Loucy (cell line): ENCODE measurements at regions not wholly inside any gene's neighbourhood (a gene's known extent, or its start where the extent isn't known, plus 50 kb on each side); places are given as distances from the start of the nearest gene placed in this dataset.

Experiments
- H2AFZ ChIP-seq: fragments of 200-600 bp; sonication (generic); 2 replicates; pipeline ENCODE4 v1.6.0; 2016; ENCODE audit warnings: antibody characterized with exemption, mild to moderate bottlenecking, low read length, moderate library complexity
- H3F3A ChIP-seq: fragments of 200-600 bp; 2 replicates; pipeline ENCODE4 v1.6.0; 2016; ENCODE audit warnings: antibody characterized with exemption, low read depth, mild to moderate bottlenecking
- H3K27me3 ChIP-seq: fragments of 200-600 bp; sonication (generic); 2 replicates; pipeline ENCODE4 v1.6.1; 2014; ENCODE audit warnings: low read length, mild to moderate bottlenecking; ENCODE audit not compliant: insufficient read depth, poor library complexity, severe bottlenecking
- H3K36me3 ChIP-seq: fragments of 200-600 bp; sonication (generic); 2 replicates; pipeline ENCODE4 v1.6.1; 2016; ENCODE audit warnings: low read length; ENCODE audit not compliant: insufficient read depth
- H3K4me1 ChIP-seq: fragments of 200-600 bp; sonication (generic); 2 replicates; pipeline ENCODE4 v1.5.1; 2014; ENCODE audit warnings: low read length, mild to moderate bottlenecking; ENCODE audit not compliant: insufficient read depth, poor library complexity, severe bottlenecking
- H3K4me2 ChIP-seq: fragments of 200-600 bp; sonication (generic); 2 replicates; pipeline ENCODE4 v1.6.0; 2014; ENCODE audit warnings: antibody characterized with exemption, low read length, low read depth, mild to moderate bottlenecking; ENCODE audit not compliant: poor library complexity, severe bottlenecking
- H3K4me3 ChIP-seq: fragments of 200-600 bp; sonication (generic); 2 replicates; pipeline ENCODE4 v1.5.1; 2014; ENCODE audit warnings: low read length, mild to moderate bottlenecking, mixed read lengths; ENCODE audit not compliant: poor library complexity, severe bottlenecking
- H3K79me2 ChIP-seq: fragments of 200-600 bp; sonication (generic); 2 replicates; pipeline ENCODE4 v1.6.1; 2014; ENCODE audit warnings: low read length; ENCODE audit not compliant: insufficient read depth
- H3K9ac ChIP-seq: fragments of 200-600 bp; sonication (generic); 2 replicates; pipeline ENCODE4 v1.6.0; 2014; ENCODE audit warnings: mild to moderate bottlenecking, low read depth, low read length, moderate library complexity; ENCODE audit not compliant: poor library complexity, severe bottlenecking
- H3K9me2 ChIP-seq: fragments of 200-600 bp; sonication (generic); replicated peaks from 2 replicates; pipeline ENCODE4 v1.6.1; 2016; ENCODE audit warnings: low read depth, low read length, mixed read lengths
- H3K9me3 ChIP-seq: fragments of 200-600 bp; sonication (generic); 2 replicates; pipeline ENCODE4 v1.6.1; 2014; ENCODE audit warnings: mild to moderate bottlenecking, antibody characterized with exemption, low read length, low read depth; ENCODE audit not compliant: insufficient read depth
- H4K20me1 ChIP-seq: fragments of 200-600 bp; sonication (generic); 2 replicates; pipeline ENCODE4 v1.6.0; 2014; ENCODE audit warnings: antibody characterized with exemption, low read length, mild to moderate bottlenecking; ENCODE audit not compliant: insufficient read depth, poor library complexity, severe bottlenecking
- CTCF ChIP-seq: fragments of 200-600 bp; sonication (generic); conservative IDR thresholded peaks from 2 replicates; pipeline ENCODE4 v1.5.1; 2014; ENCODE audit warnings: mild to moderate bottlenecking, antibody characterized with exemption, low read length
- EZH2phosphoT487 ChIP-seq: fragments of 200-600 bp; IDR thresholded peaks from 2 replicates; pipeline ENCODE4 v1.6.1; 2018; ENCODE audit warnings: antibody characterized with exemption, mild to moderate bottlenecking, moderate library complexity, borderline replicate concordance

- Histone ChIP-seq H3K9me3 (no peaks in the 10 kb centered on the region), H3K9ac (no peak overlapping the region), H3K79me2 (no peaks in the 10 kb centered on the region), H3K4me2 (no peak overlapping the region), H3K36me3 (no peaks in the 10 kb centered on the region), H3K4me1 (no peaks in the 10 kb centered on the region), H3K4me3 (no peak overlapping the region), H3F3A (no peaks in the 10 kb centered on the region), H3K9me2 (no peaks in the 10 kb centered on the region), H4K20me1 (no peaks in the 10 kb centered on the region), H3K27me3 (no peaks in the 10 kb centered on the region), H2AFZ (no peak overlapping the region)
- no peak for TF ChIP-seq CTCF
- TF ChIP-seq EZH2phosphoT487, result no peak
Observed at GRCh38 chr10:106301146-106301545, 863.4 kb downstream of the SORCS1 start.

- Histone ChIP-seq H4K20me1 (no peaks in the 10 kb centered on the region), H2AFZ (no peak overlapping the region), H3K27me3 (no peaks in the 10 kb centered on the region), H3K9ac (no peak overlapping the region), H3K36me3 (no peaks in the 10 kb centered on the region), H3K79me2 (no peaks in the 10 kb centered on the region), H3F3A (no peaks in the 10 kb centered on the region), H3K4me1 (no peaks in the 10 kb centered on the region), H3K9me2 (no peaks in the 10 kb centered on the region), H3K4me3 (no peak overlapping the region), H3K4me2 (no peak overlapping the region), H3K9me3 (no peaks in the 10 kb centered on the region)
- TF ChIP-seq EZH2phosphoT487, result no peak
- no peak for TF ChIP-seq CTCF
Observed at GRCh38 chr10:106296750-106297392, 867.6 kb downstream of the SORCS1 start.

GRCh38 chr10:106284802-106285587 lies 879.5 kb downstream of the SORCS1 start:
- H3K27me3 ChIP-seq, result no peaks in the 10 kb centered on the region
- no peak overlapping the region for H3K9ac ChIP-seq
- no peaks in the 10 kb centered on the region for H3K79me2 ChIP-seq
- 0 out of 2 replicates have a peak, but pooled peaks cover 3% of the 10 kb centered on the region for H3K9me3 ChIP-seq
- H3K4me1 ChIP-seq, result no peaks in the 10 kb centered on the region
- H2AFZ ChIP-seq, result no peak overlapping the region
- TF ChIP-seq EZH2phosphoT487 (no peak), CTCF (no peak)
- H3K36me3 ChIP-seq, result no peaks in the 10 kb centered on the region
- H3F3A ChIP-seq, result no peaks in the 10 kb centered on the region
- no peaks in the 10 kb centered on the region for H4K20me1 ChIP-seq
- H3K4me3 ChIP-seq, result no peak overlapping the region
- H3K4me2 ChIP-seq, result no peak overlapping the region
- H3K9me2 ChIP-seq, result no peaks in the 10 kb centered on the region
